ENCODE measurements at regions not wholly inside any gene's neighbourhood (a gene's known extent, or its start where the extent isn't known, plus 50 kb on each side); places are given as distances from the start of the nearest gene placed in this dataset.

GRCh38 chr5:28265877-28266276 is 1227.5 kb upstream of the CDH9 start:
- H3K27ac ChIP-seq (replicated peaks) = no peak overlapping the region
- no peak overlapping the region for H3K4me3 ChIP-seq (replicated peaks; ENCODE audit: insufficient read depth, low read length)
- DNase-seq (ENCODE audit: low read depth in 1 of 2, low spot score in 1 of 2) = no peak
- no peaks in the 10 kb centered on the region for H3K27me3 ChIP-seq (ENCODE audit: insufficient read depth, poor library complexity, severe bottlenecking)
- no peak for TF ChIP-seq POLR2AphosphoS5 (IDR thresholded peaks at IDR 0.05; ENCODE audit: low read depth)
- TF ChIP-seq SPI1 (IDR thresholded peaks at IDR 0.05; ENCODE audit: borderline replicate concordance, low read depth) = no peak
- no peak for TF ChIP-seq CTCF (IDR thresholded peaks at IDR 0.05; ENCODE audit: insufficient read depth, low read length)
- no peak for TF ChIP-seq REST (IDR thresholded peaks at IDR 0.05; ENCODE audit: insufficient replicate concordance, low read depth)
- no peak for TF ChIP-seq GABPA (IDR thresholded peaks at IDR 0.05; ENCODE audit: low read depth)

- Histone ChIP-seq H3K4me3 (replicated peaks; ENCODE audit: insufficient read depth, low read length) (no peak overlapping the region), H3K27me3 (ENCODE audit: insufficient read depth, poor library complexity, severe bottlenecking) (no peaks in the 10 kb centered on the region), H3K27ac (replicated peaks) (no peak overlapping the region)
- DNase-seq (ENCODE audit: low read depth in 1 of 2, low spot score in 1 of 2) = no peak
- no peak for TF ChIP-seq CTCF (IDR thresholded peaks at IDR 0.05; ENCODE audit: insufficient read depth, low read length)
Observed at GRCh38 chr5:28254846-28255245, 1216.5 kb upstream of the CDH9 start.

- Histone ChIP-seq H3K27ac (replicated peaks) (no peak overlapping the region), H3K27me3 (ENCODE audit: insufficient read depth, poor library complexity, severe bottlenecking) (no peaks in the 10 kb centered on the region), H3K4me3 (replicated peaks; ENCODE audit: insufficient read depth, low read length) (no peak overlapping the region)
- TF ChIP-seq REST (IDR thresholded peaks at IDR 0.05; ENCODE audit: insufficient replicate concordance, low read depth) = no peak
- no peak for TF ChIP-seq POLR2AphosphoS5 (IDR thresholded peaks at IDR 0.05; ENCODE audit: low read depth)
- no peak for TF ChIP-seq GABPA (IDR thresholded peaks at IDR 0.05; ENCODE audit: low read depth)
- TF ChIP-seq CTCF (IDR thresholded peaks at IDR 0.05; ENCODE audit: insufficient read depth, low read length) = no peak
- no peak for TF ChIP-seq SPI1 (IDR thresholded peaks at IDR 0.05; ENCODE audit: borderline replicate concordance, low read depth)
- no peak for DNase-seq (ENCODE audit: low read depth in 1 of 2, low spot score in 1 of 2)
Observed at GRCh38 chr5:28253431-28253830, 1215.0 kb upstream of the CDH9 start.

- Histone ChIP-seq H3K4me3 (replicated peaks; ENCODE audit: insufficient read depth, low read length) (no peak overlapping the region), H3K27ac (replicated peaks) (no peak overlapping the region), H3K27me3 (ENCODE audit: insufficient read depth, poor library complexity, severe bottlenecking) (no peaks in the 10 kb centered on the region)
- TF ChIP-seq GABPA (IDR thresholded peaks at IDR 0.05; ENCODE audit: low read depth) = no peak
- no peak for TF ChIP-seq POLR2AphosphoS5 (IDR thresholded peaks at IDR 0.05; ENCODE audit: low read depth)
- no peak for TF ChIP-seq SPI1 (IDR thresholded peaks at IDR 0.05; ENCODE audit: borderline replicate concordance, low read depth)
- no peak for TF ChIP-seq REST (IDR thresholded peaks at IDR 0.05; ENCODE audit: insufficient replicate concordance, low read depth)
- TF ChIP-seq CTCF (IDR thresholded peaks at IDR 0.05; ENCODE audit: insufficient read depth, low read length) = no peak
- DNase-seq (ENCODE audit: low read depth in 1 of 2, low spot score in 1 of 2) = no peak
Observed at GRCh38 chr5:28249771-28250415, 1211.5 kb upstream of the CDH9 start.

Measured in HL-60 (cell line).